ENCODE measurements at regions not wholly inside any gene's neighbourhood (a gene's known extent, or its start where the extent isn't known, plus 50 kb on each side); places are given as distances from the start of the nearest gene placed in this dataset.

DNA sequence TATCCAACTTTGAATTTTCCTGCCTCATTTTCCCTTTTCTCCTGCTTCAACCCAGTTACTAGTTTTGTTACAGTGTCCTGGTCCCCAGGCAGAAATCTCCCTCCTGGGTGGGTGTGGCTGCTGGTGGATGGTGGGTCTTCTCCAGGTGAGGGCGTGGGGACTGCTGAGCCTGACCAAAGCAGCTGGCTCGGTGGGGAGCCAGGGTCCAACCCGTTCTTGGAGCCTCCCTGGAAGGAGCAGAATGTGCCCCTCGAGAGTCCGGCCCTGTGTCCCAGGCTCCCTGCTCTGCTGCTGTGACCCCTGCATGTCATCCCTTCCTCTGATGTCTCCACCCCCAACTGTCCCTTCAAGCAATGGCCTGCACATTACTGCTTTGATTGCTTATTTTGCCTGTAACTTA is 86.6 kb upstream of the TCERG1L start:
- DNase-seq (ENCODE audit: extremely low read depth, low read depth), result no peak
- TF ChIP-seq, protein P1, sequence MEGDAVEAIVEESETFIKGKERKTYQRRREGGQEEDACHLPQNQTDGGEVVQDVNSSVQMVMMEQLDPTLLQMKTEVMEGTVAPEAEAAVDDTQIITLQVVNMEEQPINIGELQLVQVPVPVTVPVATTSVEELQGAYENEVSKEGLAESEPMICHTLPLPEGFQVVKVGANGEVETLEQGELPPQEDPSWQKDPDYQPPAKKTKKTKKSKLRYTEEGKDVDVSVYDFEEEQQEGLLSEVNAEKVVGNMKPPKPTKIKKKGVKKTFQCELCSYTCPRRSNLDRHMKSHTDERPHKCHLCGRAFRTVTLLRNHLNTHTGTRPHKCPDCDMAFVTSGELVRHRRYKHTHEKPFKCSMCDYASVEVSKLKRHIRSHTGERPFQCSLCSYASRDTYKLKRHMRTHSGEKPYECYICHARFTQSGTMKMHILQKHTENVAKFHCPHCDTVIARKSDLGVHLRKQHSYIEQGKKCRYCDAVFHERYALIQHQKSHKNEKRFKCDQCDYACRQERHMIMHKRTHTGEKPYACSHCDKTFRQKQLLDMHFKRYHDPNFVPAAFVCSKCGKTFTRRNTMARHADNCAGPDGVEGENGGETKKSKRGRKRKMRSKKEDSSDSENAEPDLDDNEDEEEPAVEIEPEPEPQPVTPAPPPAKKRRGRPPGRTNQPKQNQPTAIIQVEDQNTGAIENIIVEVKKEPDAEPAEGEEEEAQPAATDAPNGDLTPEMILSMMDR (IDR thresholded peaks at IDR 0.05; ENCODE audit: low read depth, low read length), result no peak

DNA sequence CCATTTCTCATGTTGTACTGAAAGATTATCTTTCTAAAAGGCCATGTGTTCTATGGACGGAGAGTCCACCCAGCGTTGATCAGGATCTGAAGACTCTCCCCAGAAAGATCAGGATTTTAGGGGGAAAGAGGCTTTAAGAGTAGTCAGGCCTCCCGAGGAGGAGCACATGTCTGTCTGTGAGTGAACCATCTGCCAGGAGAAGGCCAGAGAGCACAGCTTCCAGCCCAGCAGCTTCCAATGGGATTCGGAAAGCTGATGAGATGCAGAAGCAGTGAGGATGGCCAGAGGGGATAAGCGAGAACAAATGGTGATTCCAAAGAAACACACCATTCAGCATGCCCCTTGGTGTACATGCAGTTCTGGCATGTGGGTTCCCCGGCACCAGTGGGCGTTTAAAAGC is 88.5 kb upstream of the TCERG1L start:
- DNase-seq (ENCODE audit: extremely low read depth, low read depth), result no peak
- TF ChIP-seq, protein P1 (IDR thresholded peaks at IDR 0.05; ENCODE audit: low read depth, low read length), result no peak

DNA sequence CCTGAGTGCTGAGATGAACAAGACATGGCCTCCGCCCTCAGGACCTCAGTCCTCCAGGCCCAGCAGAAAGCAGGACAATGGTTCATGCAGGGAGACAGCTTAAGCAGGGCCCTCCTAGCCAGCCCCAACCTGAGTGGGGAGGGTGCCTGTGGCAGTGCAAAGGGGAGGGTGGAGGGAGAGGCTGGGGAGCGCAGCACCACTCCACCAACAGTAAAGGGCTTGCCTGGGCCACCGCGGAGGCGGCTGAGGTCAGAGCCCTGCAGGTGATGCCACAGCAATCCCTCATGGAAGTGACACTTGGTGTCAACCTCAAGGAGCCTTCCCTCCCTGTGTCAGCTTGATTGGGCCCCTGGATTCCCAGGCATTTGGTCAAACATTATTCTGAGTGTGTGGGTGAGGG is 89.0 kb upstream of the TCERG1L start:
- TF ChIP-seq, protein P1 (IDR thresholded peaks at IDR 0.05; ENCODE audit: low read depth, low read length), result no peak
- no peak for DNase-seq (ENCODE audit: extremely low read depth, low read depth)

DNA sequence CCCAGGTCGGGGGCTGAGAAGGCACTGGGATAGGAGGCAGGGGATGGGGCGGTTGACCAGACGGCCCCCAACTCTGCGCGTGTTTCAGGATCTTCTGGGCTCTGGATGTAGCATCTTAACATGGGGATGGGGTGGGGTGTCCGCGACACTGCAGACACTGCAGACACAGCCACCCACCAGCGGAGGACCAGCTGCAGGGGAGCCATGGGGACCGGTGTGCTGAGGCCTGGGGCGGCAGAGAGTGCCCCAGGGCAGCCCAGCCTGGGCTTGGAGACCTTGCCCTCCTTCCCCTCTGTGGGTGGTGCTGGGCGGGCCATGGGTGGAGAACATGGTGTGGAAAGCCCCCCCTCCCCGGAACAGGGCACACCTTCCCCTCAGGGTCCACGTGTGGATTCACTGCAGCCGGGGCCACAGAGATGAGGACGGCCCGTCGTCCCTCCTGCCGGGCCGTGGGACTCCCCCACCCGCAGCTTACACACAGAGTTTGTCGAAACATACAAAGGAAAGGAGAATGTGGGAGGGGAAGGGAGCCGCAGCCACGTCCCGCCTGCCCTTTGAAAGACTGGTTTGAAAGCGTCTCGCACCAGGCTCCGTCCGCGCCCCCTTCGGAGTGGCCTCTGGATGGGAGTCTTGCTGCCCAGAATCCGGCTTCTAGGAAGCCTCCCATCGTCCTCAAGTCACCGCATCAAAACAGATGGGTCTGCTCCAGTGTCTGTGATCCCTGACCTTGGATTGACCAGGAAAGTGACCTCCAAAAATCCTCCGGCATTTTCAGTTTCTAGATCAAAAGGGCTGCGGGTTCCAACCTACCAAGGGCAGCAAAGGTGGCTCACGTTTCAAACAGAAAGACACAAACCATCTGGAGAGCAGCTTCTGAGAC is 91.5 kb upstream of the TCERG1L start:
- no peak for DNase-seq (ENCODE audit: extremely low read depth, low read depth)
- TF ChIP-seq, protein P1 (IDR thresholded peaks at IDR 0.05; ENCODE audit: low read depth, low read length), result no peak

DNA sequence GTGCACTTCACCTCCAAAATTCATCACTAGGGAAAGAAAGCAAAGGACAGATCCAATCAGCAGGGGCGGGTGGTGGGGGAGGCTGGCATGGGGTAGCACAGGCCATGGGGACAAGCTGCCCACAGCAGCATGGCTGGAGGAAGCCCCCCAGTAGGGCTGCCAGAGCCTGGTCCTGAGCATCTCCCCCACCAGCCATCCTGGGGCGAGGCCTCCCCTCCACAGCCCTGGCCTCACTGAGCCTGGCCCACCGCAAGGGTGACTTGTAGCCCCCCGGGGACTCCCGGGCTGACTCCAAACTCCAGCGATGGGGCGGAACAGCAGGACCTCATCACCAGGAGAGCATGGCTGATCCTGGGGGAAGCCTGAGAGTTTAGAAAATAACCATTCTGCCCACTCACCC is 92.4 kb upstream of the TCERG1L start:
- no peak for DNase-seq (ENCODE audit: extremely low read depth, low read depth)
- TF ChIP-seq, protein P1 (IDR thresholded peaks at IDR 0.05; ENCODE audit: low read depth, low read length), result no peak

DNA sequence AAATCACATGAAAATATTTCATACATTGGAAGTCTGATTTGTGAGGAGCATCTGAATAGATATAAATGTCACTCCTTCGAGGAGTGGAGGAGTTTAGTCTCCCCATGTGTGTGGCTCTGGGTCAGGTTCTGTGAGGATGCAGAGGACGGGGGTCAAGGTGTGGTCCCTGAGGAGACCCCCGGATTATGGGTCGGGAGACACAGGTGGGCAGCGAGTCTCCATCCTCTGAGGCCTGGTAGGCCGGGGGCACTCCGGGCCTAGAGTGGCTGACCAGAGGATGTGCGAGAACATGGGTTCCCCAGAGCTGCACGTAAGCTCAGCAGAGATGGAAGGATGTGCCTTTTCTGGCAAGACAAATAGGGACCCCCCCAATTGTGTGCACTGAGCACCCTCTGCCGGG is 93.4 kb upstream of the TCERG1L start:
- no peak for DNase-seq (ENCODE audit: extremely low read depth, low read depth)
- TF ChIP-seq, protein P1 (IDR thresholded peaks at IDR 0.05; ENCODE audit: low read depth, low read length), result no peak

DNA sequence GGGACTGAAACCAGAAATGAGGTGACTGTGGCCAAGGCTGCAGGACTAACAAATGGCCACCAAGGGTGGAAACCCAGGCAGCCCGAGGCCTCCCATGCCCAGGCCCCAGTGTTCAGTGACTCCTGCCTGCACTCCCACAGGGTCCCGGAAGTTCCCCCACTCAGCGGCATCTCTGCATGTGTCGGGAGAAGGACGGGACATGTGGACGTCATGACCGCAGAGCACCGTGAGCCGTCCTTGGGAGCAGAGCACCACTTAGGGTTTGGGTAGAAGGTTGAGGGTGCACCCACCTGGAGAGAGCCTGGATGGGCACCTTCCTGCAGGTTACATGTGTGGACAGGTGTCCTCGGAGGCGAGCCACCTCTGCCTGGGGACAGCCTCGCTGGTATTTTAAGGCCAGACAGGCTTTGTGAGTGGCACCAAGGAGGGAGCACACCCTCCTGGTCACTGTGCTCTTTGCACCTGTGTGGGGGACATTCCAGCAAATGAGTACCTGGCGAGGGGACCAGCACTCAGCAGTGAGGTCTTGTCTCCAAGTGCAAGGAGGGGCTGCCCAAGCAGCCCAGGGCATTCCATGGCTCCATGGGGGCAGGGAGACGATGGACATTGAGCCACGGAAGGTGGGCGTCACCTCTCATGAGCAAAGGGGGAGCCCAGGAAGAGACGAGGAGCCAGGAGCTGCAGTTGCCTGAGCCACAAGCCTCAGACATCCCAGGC is 95.3 kb upstream of the TCERG1L start:
- no peak for DNase-seq (ENCODE audit: extremely low read depth, low read depth)
- TF ChIP-seq, protein P1 (IDR thresholded peaks at IDR 0.05; ENCODE audit: low read depth, low read length), result no peak
